ENCODE measurements at regions not wholly inside any gene's neighbourhood (a gene's known extent, or its start where the extent isn't known, plus 50 kb on each side); places are given as distances from the start of the nearest gene placed in this dataset.

DNA sequence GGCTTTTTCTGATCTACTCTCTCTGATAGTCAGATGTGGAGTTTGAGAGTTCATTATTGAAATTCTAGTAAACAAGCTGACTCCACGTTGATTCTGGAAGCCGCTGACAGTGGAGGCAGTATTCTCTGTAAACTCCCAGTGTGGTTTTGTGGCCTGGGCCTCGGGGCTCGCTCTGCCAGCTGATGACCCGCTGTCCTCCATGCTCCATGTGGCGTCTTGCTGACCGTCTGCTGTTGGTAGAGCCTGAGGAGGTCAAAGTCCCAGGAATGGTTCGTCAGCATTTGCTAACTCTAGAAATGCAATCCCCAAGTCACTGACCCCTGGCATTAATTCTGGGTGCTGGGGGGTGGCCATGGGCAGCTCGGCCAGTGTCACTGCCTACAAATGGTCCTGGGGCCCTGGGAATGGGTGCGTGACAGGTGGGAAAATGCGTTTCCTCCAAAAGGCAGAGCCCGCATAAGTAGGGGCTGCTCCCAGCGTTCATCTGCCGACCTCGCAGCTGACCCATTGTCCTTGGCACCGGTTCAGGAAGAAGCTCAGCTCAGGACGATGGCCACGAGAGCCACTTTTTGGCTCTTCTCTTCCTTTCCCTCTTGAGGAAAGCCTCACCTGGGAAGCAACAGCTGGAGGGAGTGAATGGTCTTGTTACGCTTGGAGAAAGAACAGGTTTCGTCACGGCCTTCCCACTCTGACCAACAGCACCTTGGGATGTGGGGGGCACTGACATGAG lies 55.1 kb downstream of the MRPL36 start:
- TF ChIP-seq EP300 (IDR thresholded peaks at IDR 0.05; ENCODE audit: borderline replicate concordance in 1 of 2, low read depth in 1 of 2, low read length in 1 of 2), result no peak
- TF ChIP-seq, protein P1, sequence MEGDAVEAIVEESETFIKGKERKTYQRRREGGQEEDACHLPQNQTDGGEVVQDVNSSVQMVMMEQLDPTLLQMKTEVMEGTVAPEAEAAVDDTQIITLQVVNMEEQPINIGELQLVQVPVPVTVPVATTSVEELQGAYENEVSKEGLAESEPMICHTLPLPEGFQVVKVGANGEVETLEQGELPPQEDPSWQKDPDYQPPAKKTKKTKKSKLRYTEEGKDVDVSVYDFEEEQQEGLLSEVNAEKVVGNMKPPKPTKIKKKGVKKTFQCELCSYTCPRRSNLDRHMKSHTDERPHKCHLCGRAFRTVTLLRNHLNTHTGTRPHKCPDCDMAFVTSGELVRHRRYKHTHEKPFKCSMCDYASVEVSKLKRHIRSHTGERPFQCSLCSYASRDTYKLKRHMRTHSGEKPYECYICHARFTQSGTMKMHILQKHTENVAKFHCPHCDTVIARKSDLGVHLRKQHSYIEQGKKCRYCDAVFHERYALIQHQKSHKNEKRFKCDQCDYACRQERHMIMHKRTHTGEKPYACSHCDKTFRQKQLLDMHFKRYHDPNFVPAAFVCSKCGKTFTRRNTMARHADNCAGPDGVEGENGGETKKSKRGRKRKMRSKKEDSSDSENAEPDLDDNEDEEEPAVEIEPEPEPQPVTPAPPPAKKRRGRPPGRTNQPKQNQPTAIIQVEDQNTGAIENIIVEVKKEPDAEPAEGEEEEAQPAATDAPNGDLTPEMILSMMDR (IDR thresholded peaks at IDR 0.05), result no peak
- no peak for TF ChIP-seq GATA2 (CRISPR knock-in tag; IDR thresholded peaks at IDR 0.05)
- no peak for TF ChIP-seq JUND (IDR thresholded peaks at IDR 0.05)
- no peak for TF ChIP-seq REST (IDR thresholded peaks at IDR 0.05; ENCODE audit: low read depth, low read length)
